Ishikawa (cell line): ENCODE measurements at regions not wholly inside any gene's neighbourhood (a gene's known extent, or its start where the extent isn't known, plus 50 kb on each side); places are given as distances from the start of the nearest gene placed in this dataset.

Source experiments
- CEBPB ChIP-seq: IDR thresholded peaks from 2 replicates; pipeline ENCODE4 v1.6.1; 2012
- CREB1 ChIP-seq: IDR thresholded peaks from 2 replicates; pipeline ENCODE4 v1.6.1; 2012; ENCODE audit warnings: low read depth
- EGR1 ChIP-seq: IDR thresholded peaks from 2 replicates; pipeline ENCODE4 v1.6.1; 2012
- EP300 ChIP-seq: IDR thresholded peaks from 2 replicates; pipeline ENCODE4 v1.6.1; 2012; ENCODE audit warnings: borderline replicate concordance
- MAX ChIP-seq: IDR thresholded peaks from 2 replicates; pipeline ENCODE4 v1.6.1; 2012
- NFIC ChIP-seq: IDR thresholded peaks from 2 replicates; pipeline ENCODE4 v1.6.1; 2012
- RAD21 ChIP-seq: IDR thresholded peaks from 2 replicates; pipeline ENCODE4 v1.6.1; 2012; ENCODE audit warnings: low read depth
- REST ChIP-seq: IDR thresholded peaks from 2 replicates; pipeline ENCODE4 v1.6.1; 2012; ENCODE audit warnings: low read depth, mild to moderate bottlenecking
- TAF1 ChIP-seq: IDR thresholded peaks from 2 replicates; pipeline ENCODE4 v1.6.1; 2012; ENCODE audit warnings: low read depth, mild to moderate bottlenecking
- TCF12 ChIP-seq: IDR thresholded peaks from 2 replicates; pipeline ENCODE4 v1.6.1; 2012; ENCODE audit warnings: low read depth
- TEAD4 ChIP-seq: IDR thresholded peaks from 2 replicates; pipeline ENCODE4 v1.6.1; 2012
- YY1 ChIP-seq: IDR thresholded peaks from 2 replicates; pipeline ENCODE4 v1.6.1; 2012; ENCODE audit warnings: low read depth

- TF ChIP-seq REST (no peak), NFIC (no peak), TCF12 (no peak), EP300 (no peak), EGR1 (no peak), RAD21 (no peak), MAX (no peak), CEBPB (no peak), TEAD4 (no peak), TAF1 (no peak), YY1 (no peak), CREB1 (no peak)
Observed at GRCh38 chr3:30548600-30548999, 57.8 kb upstream of the TGFBR2 start.
